GM12865 (cell line): ENCODE measurements at regions not wholly inside any gene's neighbourhood (a gene's known extent, or its start where the extent isn't known, plus 50 kb on each side); places are given as distances from the start of the nearest gene placed in this dataset.

Experiments used
- DNase-seq: peaks from one replicate; pipeline ENCODE4 v3.0.0; 2010; ENCODE audit warnings: low read depth
- H3K4me3 ChIP-seq: 2 replicates; pipeline ENCODE4 v1.5.1; 2011; ENCODE audit warnings: mild to moderate bottlenecking, low read depth, low read length, control low read depth
- CTCF ChIP-seq: IDR thresholded peaks from 2 replicates; pipeline ENCODE4 v1.5.1; 2011; ENCODE audit warnings: low read length, control low read depth, low read depth, inconsistent platforms; ENCODE audit not compliant: insufficient read depth; ENCODE audit errors: missing control alignments

GRCh38 chr10:10526846-10527245 is 490.8 kb upstream of the CELF2 start:
- DNase-seq: no peak
- no peak for TF ChIP-seq CTCF
- H3K4me3 ChIP-seq: no peak overlapping the region

- H3K4me3 ChIP-seq: no peak overlapping the region
- no peak for DNase-seq
- no peak for TF ChIP-seq CTCF
These were observed 489.7 kb upstream of the CELF2 start for GRCh38 chr10:10527861-10528562.

- no peak for TF ChIP-seq CTCF
- DNase-seq: no peak
- no peak overlapping the region for H3K4me3 ChIP-seq
These were observed 489.1 kb upstream of the CELF2 start for GRCh38 chr10:10528563-10528910.

GRCh38 chr10:10530313-10530712 is 487.4 kb upstream of the CELF2 start:
- H3K4me3 ChIP-seq: no peak overlapping the region
- no peak for DNase-seq
- TF ChIP-seq CTCF: no peak

GRCh38 chr10:10532236-10532635 is 485.4 kb upstream of the CELF2 start:
- no peak for DNase-seq
- no peak for TF ChIP-seq CTCF
- no peak overlapping the region for H3K4me3 ChIP-seq

- no peak overlapping the region for H3K4me3 ChIP-seq
- no peak for TF ChIP-seq CTCF
- no peak for DNase-seq
These were observed 484.8 kb upstream of the CELF2 start for GRCh38 chr10:10532826-10533225.

- H3K4me3 ChIP-seq: no peak overlapping the region
- no peak for TF ChIP-seq CTCF
- no peak for DNase-seq
These were observed 484.2 kb upstream of the CELF2 start for GRCh38 chr10:10533437-10533836.
